ENCODE measurements at regions not wholly inside any gene's neighbourhood (a gene's known extent, or its start where the extent isn't known, plus 50 kb on each side); places are given as distances from the start of the nearest gene placed in this dataset.

GRCh38 chr3:30539206-30539605 lies 67.2 kb upstream of the TGFBR2 start:
- no peak for DNase-seq

- DNase-seq = no peak
Measured at GRCh38 chr3:30539772-30540171, 66.6 kb upstream of the TGFBR2 start.

- peak; percentile 0 for DNase-seq
Measured at GRCh38 chr3:30541156-30541555, 65.2 kb upstream of the TGFBR2 start.

- no peak for DNase-seq
Measured at GRCh38 chr3:30542897-30543296, 63.5 kb upstream of the TGFBR2 start.

GRCh38 chr3:30544812-30545211 lies 61.6 kb upstream of the TGFBR2 start:
- no peak for DNase-seq

- no peak for DNase-seq
Measured at GRCh38 chr3:30546934-30547333, 59.5 kb upstream of the TGFBR2 start.

- no peak for DNase-seq
Measured at GRCh38 chr3:30547716-30548115, 58.7 kb upstream of the TGFBR2 start.

GRCh38 chr3:30548600-30548999 lies 57.8 kb upstream of the TGFBR2 start:
- no peak for DNase-seq

- DNase-seq = no peak
Measured at GRCh38 chr3:30549600-30549999, 56.8 kb upstream of the TGFBR2 start.

GRCh38 chr3:30550246-30550645 lies 56.2 kb upstream of the TGFBR2 start:
- DNase-seq = no peak

- DNase-seq = no peak
Measured at GRCh38 chr3:30551266-30551665, 55.1 kb upstream of the TGFBR2 start.

GRCh38 chr3:30551927-30552326 lies 54.5 kb upstream of the TGFBR2 start:
- no peak for DNase-seq

GRCh38 chr3:30553641-30554316 lies 52.6 kb upstream of the TGFBR2 start:
- DNase-seq = no peak

GRCh38 chr3:30554317-30554690 lies 52.1 kb upstream of the TGFBR2 start:
- no peak for DNase-seq

GRCh38 chr3:30555968-30556367 lies 50.4 kb upstream of the TGFBR2 start:
- DNase-seq = no peak

Data from DMS 273 treated with DMSO at 0.1 percent for 48 hours (cell line).